ENCODE measurements at regions not wholly inside any gene's neighbourhood (a gene's known extent, or its start where the extent isn't known, plus 50 kb on each side); places are given as distances from the start of the nearest gene placed in this dataset.
"Not testable (repeated sequence)": the region's sequence is repeated elsewhere in the genome, so short reads cannot be mapped to it uniquely, and the experiment has no call there.

GRCh38 chr15:77944002-77944867, 133.3 kb downstream of the TBC1D2B start:
- H3K36me3 Mint-ChIP-seq (ENCODE audit: unreplicated experiment), result no peaks in the 10 kb centered on the region
- TF ChIP-seq, protein P1, sequence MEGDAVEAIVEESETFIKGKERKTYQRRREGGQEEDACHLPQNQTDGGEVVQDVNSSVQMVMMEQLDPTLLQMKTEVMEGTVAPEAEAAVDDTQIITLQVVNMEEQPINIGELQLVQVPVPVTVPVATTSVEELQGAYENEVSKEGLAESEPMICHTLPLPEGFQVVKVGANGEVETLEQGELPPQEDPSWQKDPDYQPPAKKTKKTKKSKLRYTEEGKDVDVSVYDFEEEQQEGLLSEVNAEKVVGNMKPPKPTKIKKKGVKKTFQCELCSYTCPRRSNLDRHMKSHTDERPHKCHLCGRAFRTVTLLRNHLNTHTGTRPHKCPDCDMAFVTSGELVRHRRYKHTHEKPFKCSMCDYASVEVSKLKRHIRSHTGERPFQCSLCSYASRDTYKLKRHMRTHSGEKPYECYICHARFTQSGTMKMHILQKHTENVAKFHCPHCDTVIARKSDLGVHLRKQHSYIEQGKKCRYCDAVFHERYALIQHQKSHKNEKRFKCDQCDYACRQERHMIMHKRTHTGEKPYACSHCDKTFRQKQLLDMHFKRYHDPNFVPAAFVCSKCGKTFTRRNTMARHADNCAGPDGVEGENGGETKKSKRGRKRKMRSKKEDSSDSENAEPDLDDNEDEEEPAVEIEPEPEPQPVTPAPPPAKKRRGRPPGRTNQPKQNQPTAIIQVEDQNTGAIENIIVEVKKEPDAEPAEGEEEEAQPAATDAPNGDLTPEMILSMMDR (IDR thresholded peaks at IDR 0.05), result no peak
- H3K4me3 Mint-ChIP-seq (ENCODE audit: unreplicated experiment), result peak overlapping the region; percentile 74
- H3K27ac Mint-ChIP-seq (ENCODE audit: unreplicated experiment), result peak overlapping the region; percentile 93
- peak; percentile 90 for DNase-seq (ENCODE audit: extremely low spot score, unreplicated experiment)
- peaks cover 14% of the 10 kb centered on the region for H3K4me1 Mint-ChIP-seq (ENCODE audit: unreplicated experiment)
- no peaks in the 10 kb centered on the region for H3K9me3 Mint-ChIP-seq (ENCODE audit: unreplicated experiment)
- H3K27me3 Mint-ChIP-seq (ENCODE audit: unreplicated experiment), result no peaks in the 10 kb centered on the region

- DNase-seq (ENCODE audit: extremely low spot score, unreplicated experiment), result no peak
- no peaks in the 10 kb centered on the region for H3K9me3 Mint-ChIP-seq (ENCODE audit: unreplicated experiment)
- H3K4me1 Mint-ChIP-seq (ENCODE audit: unreplicated experiment), result peaks cover 17% of the 10 kb centered on the region
- no peaks in the 10 kb centered on the region for H3K27me3 Mint-ChIP-seq (ENCODE audit: unreplicated experiment)
- TF ChIP-seq, protein P1 (IDR thresholded peaks at IDR 0.05), result no peak
- no peaks in the 10 kb centered on the region for H3K36me3 Mint-ChIP-seq (ENCODE audit: unreplicated experiment)
- no peak overlapping the region for H3K4me3 Mint-ChIP-seq (ENCODE audit: unreplicated experiment)
- H3K27ac Mint-ChIP-seq (ENCODE audit: unreplicated experiment), result no peak overlapping the region
These were observed 134.8 kb downstream of the TBC1D2B start for GRCh38 chr15:77942611-77943211.

- not testable (repeated sequence) for H3K36me3 Mint-ChIP-seq (ENCODE audit: unreplicated experiment); H3K27me3 Mint-ChIP-seq (ENCODE audit: unreplicated experiment); H3K9me3 Mint-ChIP-seq (ENCODE audit: unreplicated experiment); H3K27ac Mint-ChIP-seq (ENCODE audit: unreplicated experiment); H3K4me3 Mint-ChIP-seq (ENCODE audit: unreplicated experiment); DNase-seq (ENCODE audit: extremely low spot score, unreplicated experiment)
- peaks cover 17% of the 10 kb centered on the region for H3K4me1 Mint-ChIP-seq (ENCODE audit: unreplicated experiment)
These were observed 136.3 kb downstream of the TBC1D2B start for GRCh38 chr15:77941090-77941827.

GRCh38 chr15:77940381-77940947, 137.0 kb downstream of the TBC1D2B start:
- H3K27ac Mint-ChIP-seq (ENCODE audit: unreplicated experiment), result no peak overlapping the region
- H3K36me3 Mint-ChIP-seq (ENCODE audit: unreplicated experiment), result no peaks in the 10 kb centered on the region
- H3K4me1 Mint-ChIP-seq (ENCODE audit: unreplicated experiment), result peaks cover 17% of the 10 kb centered on the region

GRCh38 chr15:77939851-77940250, 137.7 kb downstream of the TBC1D2B start:
- Mint-ChIP-seq H3K27ac (ENCODE audit: unreplicated experiment) (no peak overlapping the region), H3K9me3 (ENCODE audit: unreplicated experiment) (no peaks in the 10 kb centered on the region), H3K27me3 (ENCODE audit: unreplicated experiment) (no peaks in the 10 kb centered on the region), H3K36me3 (ENCODE audit: unreplicated experiment) (no peaks in the 10 kb centered on the region), H3K4me3 (ENCODE audit: unreplicated experiment) (no peak overlapping the region), H3K4me1 (ENCODE audit: unreplicated experiment) (peaks cover 13% of the 10 kb centered on the region)
- no peak for DNase-seq (ENCODE audit: extremely low spot score, unreplicated experiment)
- TF ChIP-seq, protein P1 (IDR thresholded peaks at IDR 0.05), result no peak

More at GRCh38 chr15:77940381-77940947, 137.0 kb downstream of the TBC1D2B start:
- TF ChIP-seq, protein P1 (IDR thresholded peaks at IDR 0.05), result no peak
- no peak for DNase-seq (ENCODE audit: extremely low spot score, unreplicated experiment)
- no peaks in the 10 kb centered on the region for H3K27me3 Mint-ChIP-seq (ENCODE audit: unreplicated experiment)
- H3K9me3 Mint-ChIP-seq (ENCODE audit: unreplicated experiment), result no peaks in the 10 kb centered on the region
- no peak overlapping the region for H3K4me3 Mint-ChIP-seq (ENCODE audit: unreplicated experiment)

- not testable (repeated sequence) for H3K36me3 Mint-ChIP-seq (ENCODE audit: unreplicated experiment)
These were observed 138.5 kb downstream of the TBC1D2B start for GRCh38 chr15:77939026-77939425.

DNA sequence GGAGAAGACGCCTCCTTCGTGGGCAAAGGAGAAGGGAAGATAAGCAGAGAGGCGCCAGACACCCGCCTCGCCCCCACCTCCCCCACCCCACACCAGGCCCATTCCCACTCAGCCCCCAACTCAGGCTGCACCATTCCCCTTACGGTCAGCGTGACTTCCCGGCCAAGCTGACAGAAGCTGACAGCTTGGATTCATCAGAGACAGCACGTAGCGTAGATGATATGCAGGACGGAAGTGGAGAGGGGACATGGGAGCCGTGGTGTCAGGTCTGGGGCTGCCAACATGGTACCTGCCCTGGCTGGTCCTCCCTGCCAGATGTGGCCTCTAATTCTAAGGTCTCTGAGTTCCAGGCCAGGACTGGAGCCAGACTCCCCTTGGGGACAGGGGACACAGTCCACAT, 139.0 kb downstream of the TBC1D2B start:
- H3K4me3 Mint-ChIP-seq (ENCODE audit: unreplicated experiment); H3K27me3 Mint-ChIP-seq (ENCODE audit: unreplicated experiment); H3K36me3 Mint-ChIP-seq (ENCODE audit: unreplicated experiment); H3K27ac Mint-ChIP-seq (ENCODE audit: unreplicated experiment); H3K9me3 Mint-ChIP-seq (ENCODE audit: unreplicated experiment); DNase-seq (ENCODE audit: extremely low spot score, unreplicated experiment); H3K4me1 Mint-ChIP-seq (ENCODE audit: unreplicated experiment): not testable (repeated sequence)

More at GRCh38 chr15:77939026-77939425, 138.5 kb downstream of the TBC1D2B start:
- H3K27me3 Mint-ChIP-seq (ENCODE audit: unreplicated experiment); H3K4me1 Mint-ChIP-seq (ENCODE audit: unreplicated experiment); DNase-seq (ENCODE audit: extremely low spot score, unreplicated experiment); H3K4me3 Mint-ChIP-seq (ENCODE audit: unreplicated experiment); H3K27ac Mint-ChIP-seq (ENCODE audit: unreplicated experiment); H3K9me3 Mint-ChIP-seq (ENCODE audit: unreplicated experiment): not testable (repeated sequence)

DNA sequence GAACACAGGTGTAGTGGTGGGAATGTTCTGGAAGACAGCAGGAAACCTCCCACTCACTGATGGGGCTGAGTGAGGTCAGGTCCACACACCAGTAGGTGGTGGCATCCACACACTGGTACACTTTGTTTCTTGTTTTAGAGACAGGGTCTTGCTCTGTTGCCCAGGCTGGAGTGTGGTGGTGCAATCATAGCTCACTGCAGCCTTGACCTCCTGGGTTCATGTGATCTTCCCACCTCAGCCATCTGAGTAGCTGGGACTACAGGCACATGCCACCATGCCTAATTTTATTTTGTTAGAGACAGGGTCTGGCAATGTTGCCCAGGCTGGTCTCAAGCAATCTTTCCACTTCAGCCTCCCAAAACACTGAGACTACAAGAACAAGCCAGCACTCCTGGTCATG, 140.9 kb downstream of the TBC1D2B start:
- DNase-seq (ENCODE audit: extremely low spot score, unreplicated experiment), result peak; percentile 30
- H3K36me3 Mint-ChIP-seq (ENCODE audit: unreplicated experiment); H3K27ac Mint-ChIP-seq (ENCODE audit: unreplicated experiment); H3K4me3 Mint-ChIP-seq (ENCODE audit: unreplicated experiment); H3K27me3 Mint-ChIP-seq (ENCODE audit: unreplicated experiment); H3K9me3 Mint-ChIP-seq (ENCODE audit: unreplicated experiment); H3K4me1 Mint-ChIP-seq (ENCODE audit: unreplicated experiment): not testable (repeated sequence)
